Activated CD8-positive, alpha-beta T cell treated with anti-CD3 and anti-CD28 coated beads, Interleukin-2, amount 10 ng/mL, durations not matched to agents 7 days and 5 days (primary cell): ENCODE measurements at regions not wholly inside any gene's neighbourhood (a gene's known extent, or its start where the extent isn't known, plus 50 kb on each side); places are given as distances from the start of the nearest gene placed in this dataset.
"Not testable (repeated sequence)": the region's sequence is repeated elsewhere in the genome, so short reads cannot be mapped to it uniquely, and the experiment has no call there.

Experiments used
- ATAC-seq: fragments of 150-1000 bp; cut with Tn5 transposase; one replicate; pipeline ENCODE4 v1.10.0; 2021; ENCODE audit warnings: moderate library complexity
- CTCF ChIA-PET: fragments of 350-600 bp; sonication (Branson Sonifier 250); formaldehyde crosslinking; loops from one replicate; lab custom pipeline; 2021; ENCODE audit warnings: antibody characterized with exemption; lab: Charles Lee
- POLR2A ChIA-PET: fragments of 350-600 bp; sonication (Branson Sonifier 250); formaldehyde crosslinking; loops from one replicate; lab custom pipeline; 2021; ENCODE audit warnings: antibody characterized with exemption; lab: Charles Lee
- DNase-seq: peaks from one replicate; pipeline ENCODE4 v3.0.0-alpha.2; 2020
- H3K27ac Mint-ChIP-seq: one replicate; pipeline ENCODE4 v1.8.0; 2021; ENCODE audit warnings: mild to moderate bottlenecking, mixed read lengths
- H3K27me3 Mint-ChIP-seq: one replicate; pipeline ENCODE4 v1.8.0; 2021; ENCODE audit warnings: low read depth, mixed read lengths
- H3K36me3 Mint-ChIP-seq: one replicate; pipeline ENCODE4 v1.8.0; 2021; ENCODE audit warnings: low read depth, mixed read lengths
- H3K4me1 Mint-ChIP-seq: one replicate; pipeline ENCODE4 v1.8.0; 2021; ENCODE audit warnings: low read depth, mixed read lengths
- H3K4me3 Mint-ChIP-seq: one replicate; pipeline ENCODE4 v1.8.0; 2021; ENCODE audit warnings: mild to moderate bottlenecking, mixed read lengths
- H3K9me3 Mint-ChIP-seq: one replicate; pipeline ENCODE4 v1.8.0; 2022; ENCODE audit warnings: mixed read lengths; ENCODE audit not compliant: insufficient read depth

GRCh38 chr5:51802551-51803184 is 419.4 kb downstream of the ISL1 start:
- no peak overlapping the region for H3K4me3 Mint-ChIP-seq

GRCh38 chr5:51806677-51807076 is 423.4 kb downstream of the ISL1 start:
- H3K36me3 Mint-ChIP-seq = no peaks in the 10 kb centered on the region
- ChIA-PET CTCF (no interaction called here), POLR2A (no interaction called here)
- H3K9me3 Mint-ChIP-seq = no peaks in the 10 kb centered on the region
- no peak overlapping the region for H3K4me3 Mint-ChIP-seq
- ATAC-seq = no peak
- no peaks in the 10 kb centered on the region for H3K27me3 Mint-ChIP-seq
- H3K27ac Mint-ChIP-seq = no peak overlapping the region
- no peak for DNase-seq
- H3K4me1 Mint-ChIP-seq = no peaks in the 10 kb centered on the region

More at GRCh38 chr5:51802551-51803184, 419.4 kb downstream of the ISL1 start:
- no peaks in the 10 kb centered on the region for H3K27me3 Mint-ChIP-seq
- CTCF ChIA-PET = no interaction called here
- DNase-seq (no peak), ATAC-seq (no peak)
- POLR2A ChIA-PET = no interaction called here
- H3K9me3 Mint-ChIP-seq = no peaks in the 10 kb centered on the region
- no peak overlapping the region for H3K27ac Mint-ChIP-seq
- no peaks in the 10 kb centered on the region for H3K4me1 Mint-ChIP-seq
- no peaks in the 10 kb centered on the region for H3K36me3 Mint-ChIP-seq

DNA sequence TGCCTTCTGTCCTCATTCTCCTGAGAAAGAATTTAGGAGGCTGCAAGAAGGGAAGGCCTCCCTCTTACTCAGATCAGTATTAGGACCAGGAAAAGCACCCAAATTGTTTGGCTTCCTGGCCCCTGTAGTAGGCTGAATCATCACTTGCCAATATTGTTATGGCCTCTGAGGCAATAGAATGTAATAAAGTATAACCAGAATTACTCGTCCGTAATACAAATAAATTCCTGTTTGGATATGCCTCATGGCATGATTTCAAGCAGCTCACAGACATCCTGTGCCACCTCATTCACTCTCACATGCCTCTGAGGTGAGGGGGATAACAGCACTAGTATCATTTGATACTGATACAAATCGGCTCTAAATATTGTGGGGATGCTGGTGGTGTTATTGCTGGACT is 427.3 kb downstream of the ISL1 start:
- Mint-ChIP-seq H3K4me1 (no peaks in the 10 kb centered on the region), H3K9me3 (no peaks in the 10 kb centered on the region), H3K27me3 (no peaks in the 10 kb centered on the region), H3K27ac (no peak overlapping the region), H3K36me3 (no peaks in the 10 kb centered on the region), H3K4me3 (no peak overlapping the region)
- ChIA-PET CTCF (no interaction called here), POLR2A (no interaction called here)
- DNase-seq = no peak
- ATAC-seq = no peak

GRCh38 chr5:51811883-51812471 is 428.7 kb downstream of the ISL1 start:
- H3K4me3 Mint-ChIP-seq = no peak overlapping the region
- H3K27ac Mint-ChIP-seq = no peak overlapping the region
- POLR2A ChIA-PET = no interaction called here
- CTCF ChIA-PET = no interaction called here
- no peaks in the 10 kb centered on the region for H3K36me3 Mint-ChIP-seq
- ATAC-seq = no peak
- no peaks in the 10 kb centered on the region for H3K9me3 Mint-ChIP-seq
- no peaks in the 10 kb centered on the region for H3K27me3 Mint-ChIP-seq
- no peaks in the 10 kb centered on the region for H3K4me1 Mint-ChIP-seq
- DNase-seq = no peak

DNA sequence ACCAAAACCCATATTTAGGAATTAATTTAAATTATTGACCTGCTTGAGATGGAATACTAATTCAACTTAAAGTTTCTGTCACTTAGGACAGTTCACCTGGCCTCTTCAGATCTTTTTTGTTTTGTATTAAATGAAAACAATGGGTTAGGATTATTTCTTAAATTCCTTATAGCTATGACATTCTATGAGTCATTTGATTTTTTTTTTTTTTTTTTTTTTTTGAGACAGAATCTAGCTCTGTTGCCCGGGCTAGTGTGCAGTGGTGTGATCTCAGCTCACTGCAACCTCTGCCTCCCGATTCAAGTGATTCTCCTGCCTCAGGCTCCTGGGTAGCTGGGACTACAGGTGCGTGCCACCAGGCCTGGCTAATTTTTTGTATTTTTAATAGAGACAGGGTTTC is 431.6 kb downstream of the ISL1 start:
- POLR2A ChIA-PET, H3K9me3 Mint-ChIP-seq, H3K27me3 Mint-ChIP-seq, ATAC-seq, H3K36me3 Mint-ChIP-seq, DNase-seq, CTCF ChIA-PET, H3K4me3 Mint-ChIP-seq, H3K27ac Mint-ChIP-seq, H3K4me1 Mint-ChIP-seq: not testable (repeated sequence)

DNA sequence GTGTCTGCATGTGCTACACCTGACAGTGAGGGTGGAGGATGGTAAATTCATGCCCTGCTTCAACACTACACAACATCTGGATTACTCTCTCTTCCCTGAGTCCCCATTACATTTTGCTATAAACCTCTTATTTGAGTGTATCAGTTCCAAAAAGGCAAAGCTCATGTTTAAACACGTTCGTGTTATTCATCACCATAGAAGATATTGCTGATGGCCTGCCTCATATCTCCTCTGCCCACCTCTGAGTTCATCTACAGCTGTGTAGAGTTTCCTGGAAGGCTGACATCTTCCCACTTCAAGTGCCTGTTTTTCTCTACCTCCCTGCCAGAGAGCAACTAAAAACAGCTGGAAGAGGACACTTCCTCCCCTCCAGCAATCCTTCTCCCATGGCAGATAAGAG is 433.2 kb downstream of the ISL1 start:
- Mint-ChIP-seq H3K9me3 (no peaks in the 10 kb centered on the region), H3K36me3 (no peaks in the 10 kb centered on the region), H3K4me3 (no peak overlapping the region), H3K4me1 (no peaks in the 10 kb centered on the region), H3K27ac (no peak overlapping the region), H3K27me3 (no peaks in the 10 kb centered on the region)
- DNase-seq (no peak), ATAC-seq (no peak)
- ChIA-PET CTCF (no interaction called here), POLR2A (no interaction called here)

GRCh38 chr5:51821697-51822096 is 438.4 kb downstream of the ISL1 start:
- ATAC-seq = no peak
- H3K36me3 Mint-ChIP-seq = no peaks in the 10 kb centered on the region
- DNase-seq = no peak
- no peak overlapping the region for H3K27ac Mint-ChIP-seq
- H3K9me3 Mint-ChIP-seq = no peaks in the 10 kb centered on the region
- ChIA-PET POLR2A (no interaction called here), CTCF (no interaction called here)
- no peaks in the 10 kb centered on the region for H3K27me3 Mint-ChIP-seq
- H3K4me3 Mint-ChIP-seq = no peak overlapping the region
- H3K4me1 Mint-ChIP-seq = no peaks in the 10 kb centered on the region

- no peak for DNase-seq
- Mint-ChIP-seq H3K4me3 (no peak overlapping the region), H3K9me3 (peaks cover 5% of the 10 kb centered on the region), H3K27me3 (no peaks in the 10 kb centered on the region), H3K4me1 (no peaks in the 10 kb centered on the region), H3K36me3 (no peaks in the 10 kb centered on the region), H3K27ac (no peak overlapping the region)
- ATAC-seq = no peak
- ChIA-PET POLR2A (no interaction called here), CTCF (no interaction called here)
Observed at GRCh38 chr5:51829230-51829629, 446.0 kb downstream of the ISL1 start.

DNA sequence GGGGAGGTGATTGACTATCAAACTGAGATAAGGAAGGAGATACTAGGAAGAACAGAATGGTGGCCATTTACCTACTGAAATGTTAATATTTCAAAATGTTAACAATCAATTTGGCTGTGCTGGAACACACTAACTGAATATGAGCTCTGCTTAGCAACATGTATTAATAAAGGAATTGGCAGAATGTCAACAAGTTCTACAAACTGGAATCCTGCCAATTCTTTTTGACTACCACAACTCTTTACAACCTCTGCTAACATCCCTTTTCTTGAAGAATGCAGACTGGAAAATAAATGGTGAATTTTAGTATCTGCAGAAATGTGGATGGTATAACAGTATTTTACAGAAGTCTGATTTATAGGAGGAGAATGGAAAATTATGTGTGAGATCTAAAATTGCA is 446.4 kb downstream of the ISL1 start:
- CTCF ChIA-PET = no interaction called here
- no peak for ATAC-seq
- H3K27ac Mint-ChIP-seq = no peak overlapping the region

DNA sequence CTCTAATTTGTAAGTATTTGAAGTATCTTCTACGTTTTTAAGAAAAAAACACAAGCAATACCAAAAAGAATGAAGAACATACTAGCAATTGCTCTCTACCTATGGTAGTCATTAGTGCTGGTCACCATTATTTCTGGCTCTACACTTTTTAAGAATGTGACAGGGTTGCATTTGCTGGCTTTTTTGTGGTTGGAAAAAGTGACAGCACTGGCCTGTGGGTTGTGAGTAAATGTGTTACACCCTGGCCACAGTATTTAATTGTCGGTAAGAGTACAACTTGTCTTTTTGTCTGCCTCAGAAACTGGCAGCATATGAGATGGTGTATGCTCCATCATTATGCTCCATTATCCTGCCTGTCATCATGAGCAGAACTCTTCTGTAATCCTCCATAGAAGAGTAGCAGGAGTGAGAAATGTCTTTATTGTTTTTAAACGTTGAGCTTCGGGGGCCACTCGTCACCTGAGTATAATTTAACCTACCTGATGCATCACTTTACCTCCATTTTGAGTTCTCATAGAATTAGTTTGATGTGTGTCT is 449.8 kb downstream of the ISL1 start:
- ATAC-seq (no peak), DNase-seq (no peak)
- ChIA-PET CTCF (no interaction called here), POLR2A (no interaction called here)
- Mint-ChIP-seq H3K9me3 (peaks cover 5% of the 10 kb centered on the region), H3K4me3 (no peak overlapping the region), H3K27ac (no peak overlapping the region), H3K27me3 (no peaks in the 10 kb centered on the region), H3K4me1 (no peaks in the 10 kb centered on the region), H3K36me3 (no peaks in the 10 kb centered on the region)

More for the DNA sequence above, 446.4 kb downstream of the ISL1 start:
- DNase-seq = no peak
- no peak overlapping the region for H3K4me3 Mint-ChIP-seq
- H3K36me3 Mint-ChIP-seq = no peaks in the 10 kb centered on the region
- no peaks in the 10 kb centered on the region for H3K27me3 Mint-ChIP-seq
- no peaks in the 10 kb centered on the region for H3K4me1 Mint-ChIP-seq
- H3K9me3 Mint-ChIP-seq = peaks cover 5% of the 10 kb centered on the region
- POLR2A ChIA-PET = no interaction called here

DNA sequence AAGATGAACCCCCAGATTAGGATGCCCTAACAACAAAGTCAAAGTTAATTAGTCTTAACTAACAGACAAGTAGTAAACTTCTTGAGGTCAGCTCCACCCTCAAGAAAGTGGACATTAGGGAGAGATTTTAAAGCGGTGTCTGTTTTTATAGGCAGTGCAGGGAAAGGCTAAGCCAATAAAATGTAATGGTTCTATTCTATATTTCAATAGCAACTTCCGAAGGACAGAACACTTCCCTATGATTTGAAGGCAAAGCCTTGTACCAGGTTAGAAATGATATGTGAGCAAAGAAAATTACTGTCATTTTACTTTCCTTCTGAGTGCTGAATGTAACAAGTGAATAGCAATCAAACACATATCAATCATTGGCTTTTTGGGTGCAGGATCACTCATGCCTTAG is 455.2 kb downstream of the ISL1 start:
- H3K4me3 Mint-ChIP-seq = no peak overlapping the region
- DNase-seq (no peak), ATAC-seq (no peak)
- no peaks in the 10 kb centered on the region for H3K36me3 Mint-ChIP-seq
- no peaks in the 10 kb centered on the region for H3K4me1 Mint-ChIP-seq
- H3K9me3 Mint-ChIP-seq = peaks cover 6% of the 10 kb centered on the region
- ChIA-PET POLR2A (no interaction called here), CTCF (no interaction called here)
- no peaks in the 10 kb centered on the region for H3K27me3 Mint-ChIP-seq
- H3K27ac Mint-ChIP-seq = no peak overlapping the region

- Mint-ChIP-seq H3K27me3 (no peaks in the 10 kb centered on the region), H3K4me3 (no peak overlapping the region), H3K9me3 (peaks cover 6% of the 10 kb centered on the region), H3K4me1 (no peaks in the 10 kb centered on the region), H3K27ac (no peak overlapping the region), H3K36me3 (no peaks in the 10 kb centered on the region)
- ATAC-seq (no peak), DNase-seq (no peak)
- ChIA-PET POLR2A (no interaction called here), CTCF (no interaction called here)
Observed at GRCh38 chr5:51843893-51844292, 460.6 kb downstream of the ISL1 start.
